ENCODE measurements at regions not wholly inside any gene's neighbourhood (a gene's known extent, or its start where the extent isn't known, plus 50 kb on each side); places are given as distances from the start of the nearest gene placed in this dataset.

DNA sequence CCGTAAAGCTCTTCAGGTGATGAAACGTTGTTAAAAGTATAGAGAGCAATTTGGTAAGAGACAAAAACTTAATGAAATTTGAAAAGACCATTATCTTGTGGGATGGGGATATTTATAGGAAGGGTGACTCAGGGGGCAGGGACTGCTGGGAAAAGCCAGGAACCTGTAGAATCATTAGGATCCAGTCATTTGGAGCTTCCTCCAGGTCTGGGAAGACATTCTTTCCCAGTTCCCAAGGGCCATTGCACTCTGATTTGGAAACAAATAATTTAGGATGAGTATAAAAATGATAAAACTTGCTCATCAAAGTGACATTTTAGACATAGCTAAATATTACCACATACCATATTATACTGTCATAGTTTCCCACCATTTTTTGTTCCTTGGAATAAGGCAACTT lies 143.9 kb downstream of the PFKFB3 start:
- no peak for TF ChIP-seq ELF4 (IDR thresholded peaks at IDR 0.05)
- TF ChIP-seq LEF1 (IDR thresholded peaks at IDR 0.05; ENCODE audit: borderline replicate concordance), result no peak
- TF ChIP-seq BHLHE40 (IDR thresholded peaks at IDR 0.05; ENCODE audit: borderline replicate concordance), result no peak
- TF ChIP-seq, protein P1, sequence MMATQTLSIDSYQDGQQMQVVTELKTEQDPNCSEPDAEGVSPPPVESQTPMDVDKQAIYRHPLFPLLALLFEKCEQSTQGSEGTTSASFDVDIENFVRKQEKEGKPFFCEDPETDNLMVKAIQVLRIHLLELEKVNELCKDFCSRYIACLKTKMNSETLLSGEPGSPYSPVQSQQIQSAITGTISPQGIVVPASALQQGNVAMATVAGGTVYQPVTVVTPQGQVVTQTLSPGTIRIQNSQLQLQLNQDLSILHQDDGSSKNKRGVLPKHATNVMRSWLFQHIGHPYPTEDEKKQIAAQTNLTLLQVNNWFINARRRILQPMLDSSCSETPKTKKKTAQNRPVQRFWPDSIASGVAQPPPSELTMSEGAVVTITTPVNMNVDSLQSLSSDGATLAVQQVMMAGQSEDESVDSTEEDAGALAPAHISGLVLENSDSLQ (IDR thresholded peaks at IDR 0.05), result no peak
- no peak for TF ChIP-seq NFRKB (IDR thresholded peaks at IDR 0.05)
- no peak for TF ChIP-seq FOXA1 (IDR thresholded peaks at IDR 0.05)
- TF ChIP-seq TARDBP (IDR thresholded peaks at IDR 0.05), result no peak
- TF ChIP-seq HDGF (IDR thresholded peaks at IDR 0.05; ENCODE audit: borderline replicate concordance), result no peak
- no peak for TF ChIP-seq SP1 (IDR thresholded peaks at IDR 0.05)
- TF ChIP-seq ARNT (IDR thresholded peaks at IDR 0.05), result no peak
- TF ChIP-seq FOXK2 (IDR thresholded peaks at IDR 0.05), result no peak
- no peak for TF ChIP-seq ZNF384 (IDR thresholded peaks at IDR 0.05)
- no peak for TF ChIP-seq CTBP1 (IDR thresholded peaks at IDR 0.05; ENCODE audit: borderline replicate concordance)
- TF ChIP-seq SUZ12 (IDR thresholded peaks at IDR 0.05), result no peak
- no peak for TF ChIP-seq FOXM1 (IDR thresholded peaks at IDR 0.05; ENCODE audit: borderline replicate concordance)
- ChIA-PET CTCF (no interaction called here), POLR2A (no interaction called here)
- DNase-seq (ENCODE audit: extremely low spot score), result no peak

DNA sequence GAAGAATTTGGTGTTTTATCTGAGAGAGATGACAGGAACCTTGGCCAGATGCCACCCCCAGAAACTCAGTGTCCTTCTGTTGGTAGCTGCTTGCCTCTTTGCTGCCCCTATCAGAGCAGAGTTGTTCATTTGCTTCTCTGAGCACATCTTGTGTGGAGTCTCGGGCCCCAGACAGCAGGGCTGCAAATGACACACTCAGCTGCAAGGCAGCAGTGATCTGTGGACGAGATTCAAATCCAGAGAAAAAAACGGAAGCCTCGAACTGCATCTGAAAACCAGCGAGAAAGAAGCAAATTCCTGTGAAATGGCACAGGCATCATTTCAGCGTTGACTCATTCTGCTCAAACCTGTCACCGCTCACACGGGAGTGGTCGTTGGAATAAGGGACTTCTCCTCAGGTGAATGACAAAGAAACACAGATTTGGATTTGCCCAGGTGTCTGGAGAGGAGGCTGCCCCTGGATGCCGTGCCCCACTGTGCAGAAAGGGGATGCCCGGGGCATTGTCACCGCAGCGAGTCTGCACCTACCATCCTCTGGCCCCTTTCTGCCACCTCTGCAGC lies 144.7 kb downstream of the PFKFB3 start:
- DNase-seq (ENCODE audit: extremely low spot score), result no peak
- ChIA-PET POLR2A (no interaction called here), CTCF (no interaction called here)

DNA sequence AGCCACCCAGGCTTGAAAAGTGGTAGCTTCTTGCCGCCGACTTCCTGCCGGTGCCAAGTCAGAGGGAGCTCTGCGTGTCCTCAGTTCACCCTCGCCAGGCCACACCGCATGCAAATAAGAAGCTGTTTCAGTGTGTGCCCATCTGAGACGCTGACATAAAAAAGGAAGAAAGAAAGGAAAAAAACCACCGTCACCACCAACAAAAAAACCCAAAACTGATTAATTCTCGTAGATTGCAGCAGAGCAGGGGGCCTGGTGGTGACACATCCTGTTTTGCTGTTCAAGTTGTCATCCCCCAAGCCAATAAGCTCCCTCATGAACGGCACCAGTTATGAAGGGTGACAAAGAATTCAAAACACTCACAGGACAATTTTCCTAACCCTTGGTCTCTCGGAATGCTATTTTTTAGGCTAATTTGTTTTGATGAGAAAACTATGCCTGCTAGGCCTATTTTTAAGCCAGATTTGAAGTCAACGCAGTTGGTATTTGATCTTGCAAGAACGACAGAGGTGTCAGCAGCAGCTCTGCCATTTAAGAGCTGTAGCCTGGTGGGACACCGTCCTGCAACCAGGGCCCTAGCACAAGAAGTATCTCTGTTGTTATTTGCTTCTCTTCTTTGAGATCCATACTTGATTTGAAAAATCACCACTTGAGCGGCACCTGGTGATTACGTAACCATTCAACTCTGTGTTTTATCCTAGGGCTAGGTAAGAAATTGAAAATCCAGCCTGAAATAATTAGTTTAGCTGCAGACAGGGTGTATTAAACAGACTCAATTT lies 145.6 kb downstream of the PFKFB3 start:
- no peak for DNase-seq (ENCODE audit: extremely low spot score)
- TF ChIP-seq BHLHE40 (IDR thresholded peaks at IDR 0.05; ENCODE audit: borderline replicate concordance) (no peak), CTBP1 (IDR thresholded peaks at IDR 0.05; ENCODE audit: borderline replicate concordance) (no peak), FOXA1 (IDR thresholded peaks at IDR 0.05) (no peak)
- ChIA-PET CTCF (no interaction called here), POLR2A (no interaction called here)

More for the DNA sequence above, 144.7 kb downstream of the PFKFB3 start:
- TF ChIP-seq L3MBTL2 (conservative IDR thresholded peaks at IDR 0.05) (no peak), LEF1 (IDR thresholded peaks at IDR 0.05; ENCODE audit: borderline replicate concordance) (no peak), ARNT (IDR thresholded peaks at IDR 0.05) (no peak), FOXK2 (IDR thresholded peaks at IDR 0.05) (no peak), CTBP1 (IDR thresholded peaks at IDR 0.05; ENCODE audit: borderline replicate concordance) (no peak), NFRKB (IDR thresholded peaks at IDR 0.05) (no peak), FOXA1 (IDR thresholded peaks at IDR 0.05) (no peak), SP1 (IDR thresholded peaks at IDR 0.05) (no peak), ELF4 (IDR thresholded peaks at IDR 0.05) (no peak), BHLHE40 (IDR thresholded peaks at IDR 0.05; ENCODE audit: borderline replicate concordance) (no peak), ZNF384 (IDR thresholded peaks at IDR 0.05) (no peak), SUZ12 (IDR thresholded peaks at IDR 0.05) (no peak)
- TF ChIP-seq, protein P1 (IDR thresholded peaks at IDR 0.05), result no peak

DNA sequence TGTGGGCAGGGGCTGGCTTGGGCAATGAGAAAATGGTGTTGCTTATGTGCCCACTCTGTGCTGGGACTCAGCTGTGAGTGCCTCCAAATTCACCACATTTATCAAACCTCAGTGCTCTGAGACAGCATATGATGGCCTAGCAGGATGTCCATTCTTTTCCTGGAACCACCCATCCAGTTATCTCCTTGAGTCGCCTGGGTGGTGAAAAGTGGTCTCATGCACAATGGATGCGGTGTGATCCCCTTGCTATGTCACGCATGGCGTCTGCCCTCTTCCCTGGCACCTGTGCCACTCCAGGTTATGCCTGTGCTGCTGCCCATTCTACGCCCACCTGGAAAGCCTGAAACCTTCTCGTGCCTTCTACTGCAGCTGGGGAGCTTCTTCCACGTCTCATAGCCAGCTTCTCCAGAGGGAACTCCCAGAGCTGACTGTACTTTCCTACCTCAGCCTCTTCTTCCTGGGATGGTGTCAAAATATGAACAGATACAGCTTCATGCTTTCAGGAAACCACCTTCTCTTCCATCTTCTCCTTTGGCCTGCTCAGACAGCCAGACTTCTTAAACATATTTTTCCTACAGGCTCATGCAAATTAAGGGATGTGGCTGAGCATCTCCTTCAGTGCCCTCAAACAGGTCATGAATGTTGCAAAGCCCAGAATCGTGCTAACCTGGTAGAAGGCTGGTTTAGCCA lies 147.3 kb downstream of the PFKFB3 start:
- CTCF ChIA-PET, result no interaction called here
- no peak for TF ChIP-seq ZNF384 (IDR thresholded peaks at IDR 0.05)
- no peak for TF ChIP-seq FOXA1 (IDR thresholded peaks at IDR 0.05)
- TF ChIP-seq BHLHE40 (IDR thresholded peaks at IDR 0.05; ENCODE audit: borderline replicate concordance), result no peak
- TF ChIP-seq CTBP1 (IDR thresholded peaks at IDR 0.05; ENCODE audit: borderline replicate concordance), result no peak
- DNase-seq (ENCODE audit: extremely low spot score), result no peak
- POLR2A ChIA-PET, result no interaction called here

DNA sequence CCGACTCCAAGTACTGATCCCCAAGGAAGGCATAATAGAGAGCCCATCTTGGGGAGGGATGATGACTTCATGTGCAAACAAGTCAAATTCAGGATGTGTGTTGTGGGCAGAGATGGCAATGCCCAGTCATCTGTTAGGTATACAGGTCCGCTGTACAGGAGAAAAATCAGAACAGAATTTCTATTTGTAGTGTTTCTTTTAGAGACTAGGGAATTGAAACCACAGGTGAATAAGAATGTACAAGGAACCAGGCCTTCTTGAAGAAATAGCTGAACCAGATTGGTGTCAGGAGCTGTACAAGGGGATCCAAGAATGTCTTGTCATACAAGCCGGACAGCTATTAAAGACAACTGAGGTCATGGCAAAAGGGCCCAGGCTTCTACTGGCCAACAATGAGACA lies 147.9 kb downstream of the PFKFB3 start:
- TF ChIP-seq FOXM1 (IDR thresholded peaks at IDR 0.05; ENCODE audit: borderline replicate concordance) (no peak), FOXA1 (IDR thresholded peaks at IDR 0.05) (no peak), HDGF (IDR thresholded peaks at IDR 0.05; ENCODE audit: borderline replicate concordance) (no peak), CTBP1 (IDR thresholded peaks at IDR 0.05; ENCODE audit: borderline replicate concordance) (no peak), ZNF384 (IDR thresholded peaks at IDR 0.05) (no peak), ELF4 (IDR thresholded peaks at IDR 0.05) (no peak)
- POLR2A ChIA-PET, result no interaction called here
- CTCF ChIA-PET, result no interaction called here
- no peak for DNase-seq (ENCODE audit: extremely low spot score)

DNA sequence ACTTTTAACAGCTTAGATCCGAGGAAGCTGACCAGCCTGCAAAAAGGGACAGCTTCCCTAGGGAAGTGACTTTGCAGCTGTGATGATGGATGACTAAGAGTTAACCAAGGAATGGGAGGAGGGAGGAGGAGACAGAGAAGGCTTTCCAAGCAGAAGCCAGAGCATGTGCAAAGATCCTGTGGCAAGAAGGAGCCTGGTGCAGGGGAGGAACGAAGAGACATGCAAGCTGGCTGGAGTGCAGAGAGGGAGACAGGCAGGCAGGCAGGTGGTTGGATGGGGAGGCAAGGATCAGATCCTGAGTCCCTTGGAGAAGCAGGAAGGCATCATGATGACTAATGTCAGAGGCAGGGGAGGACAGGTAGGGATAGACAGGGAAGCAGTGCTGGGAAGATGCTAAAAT lies 148.8 kb downstream of the PFKFB3 start:
- ChIA-PET POLR2A (no interaction called here), CTCF (no interaction called here)
- DNase-seq (ENCODE audit: extremely low spot score), result no peak
- TF ChIP-seq CTBP1 (IDR thresholded peaks at IDR 0.05; ENCODE audit: borderline replicate concordance) (no peak), FOXK2 (IDR thresholded peaks at IDR 0.05) (no peak), NFRKB (IDR thresholded peaks at IDR 0.05) (no peak), ARNT (IDR thresholded peaks at IDR 0.05) (no peak), BHLHE40 (IDR thresholded peaks at IDR 0.05; ENCODE audit: borderline replicate concordance) (no peak), HDGF (IDR thresholded peaks at IDR 0.05; ENCODE audit: borderline replicate concordance) (no peak), TARDBP (IDR thresholded peaks at IDR 0.05) (no peak), LEF1 (IDR thresholded peaks at IDR 0.05; ENCODE audit: borderline replicate concordance) (no peak), L3MBTL2 (conservative IDR thresholded peaks at IDR 0.05) (no peak), SUZ12 (IDR thresholded peaks at IDR 0.05) (no peak), FOXA1 (IDR thresholded peaks at IDR 0.05) (no peak), FOXM1 (IDR thresholded peaks at IDR 0.05; ENCODE audit: borderline replicate concordance) (no peak), ZNF384 (IDR thresholded peaks at IDR 0.05) (no peak), ELF4 (IDR thresholded peaks at IDR 0.05) (no peak), SP1 (IDR thresholded peaks at IDR 0.05) (no peak)
- TF ChIP-seq, protein P1 (IDR thresholded peaks at IDR 0.05), result no peak

Data from HEK293T (cell line).